ENCODE measurements at regions not wholly inside any gene's neighbourhood (a gene's known extent, or its start where the extent isn't known, plus 50 kb on each side); places are given as distances from the start of the nearest gene placed in this dataset.
A peak's percentile ranks its signal among the peaks of the same experiment; 100 is the strongest.
"Not testable (repeated sequence)": the region's sequence is repeated elsewhere in the genome, so short reads cannot be mapped to it uniquely, and the experiment has no call there.

GRCh38 chr7:68846811-68847325 is 751.4 kb upstream of the AUTS2 start:
- FAIRE-seq = no peak
- DNase-seq (ENCODE audit: insufficient read length, low spot score) = no peak
- TF ChIP-seq POLR2A (IDR thresholded peaks at IDR 0.05; ENCODE audit: low read depth, low read length) = no peak

GRCh38 chr7:68853254-68853653 is 745.0 kb upstream of the AUTS2 start:
- DNase-seq (ENCODE audit: insufficient read length, low spot score) = no peak
- no peak for TF ChIP-seq POLR2A (IDR thresholded peaks at IDR 0.05; ENCODE audit: low read depth, low read length)
- no peak for FAIRE-seq

GRCh38 chr7:68857571-68857970 is 740.7 kb upstream of the AUTS2 start:
- TF ChIP-seq POLR2A (IDR thresholded peaks at IDR 0.05; ENCODE audit: low read depth, low read length) = no peak
- DNase-seq (ENCODE audit: insufficient read length, low spot score) (no peak), FAIRE-seq (no peak)

GRCh38 chr7:68858497-68858896 is 739.8 kb upstream of the AUTS2 start:
- TF ChIP-seq POLR2A (IDR thresholded peaks at IDR 0.05; ENCODE audit: low read depth, low read length) = no peak
- DNase-seq (ENCODE audit: insufficient read length, low spot score) = no peak
- no peak for FAIRE-seq

GRCh38 chr7:68861171-68861570 is 737.1 kb upstream of the AUTS2 start:
- FAIRE-seq = no peak
- DNase-seq (ENCODE audit: insufficient read length, low spot score) = no peak
- TF ChIP-seq POLR2A (IDR thresholded peaks at IDR 0.05; ENCODE audit: low read depth, low read length) = no peak

- DNase-seq (ENCODE audit: insufficient read length, low spot score) (no peak), FAIRE-seq (no peak)
- no peak for TF ChIP-seq POLR2A (IDR thresholded peaks at IDR 0.05; ENCODE audit: low read depth, low read length)
These were observed 736.0 kb upstream of the AUTS2 start for GRCh38 chr7:68862261-68862660.

GRCh38 chr7:68862736-68863135 is 735.5 kb upstream of the AUTS2 start:
- FAIRE-seq (no peak), DNase-seq (ENCODE audit: insufficient read length, low spot score) (no peak)
- no peak for TF ChIP-seq POLR2A (IDR thresholded peaks at IDR 0.05; ENCODE audit: low read depth, low read length)

GRCh38 chr7:68865351-68866199 is 732.7 kb upstream of the AUTS2 start:
- FAIRE-seq (no peak), DNase-seq (ENCODE audit: insufficient read length, low spot score) (peak; percentile 26)
- no peak for TF ChIP-seq POLR2A (IDR thresholded peaks at IDR 0.05; ENCODE audit: low read depth, low read length)

GRCh38 chr7:68866200-68866570 is 732.1 kb upstream of the AUTS2 start:
- TF ChIP-seq POLR2A (IDR thresholded peaks at IDR 0.05; ENCODE audit: low read depth, low read length) = no peak
- DNase-seq (ENCODE audit: insufficient read length, low spot score) = no peak
- FAIRE-seq = no peak

- FAIRE-seq; DNase-seq (ENCODE audit: insufficient read length, low spot score): not testable (repeated sequence)
These were observed 731.6 kb upstream of the AUTS2 start for GRCh38 chr7:68866721-68867120.

- DNase-seq (ENCODE audit: insufficient read length, low spot score) (no peak), FAIRE-seq (no peak)
- TF ChIP-seq POLR2A (IDR thresholded peaks at IDR 0.05; ENCODE audit: low read depth, low read length) = no peak
These were observed 729.3 kb upstream of the AUTS2 start for GRCh38 chr7:68868978-68869377.

GRCh38 chr7:68873616-68874015 is 724.7 kb upstream of the AUTS2 start:
- no peak for TF ChIP-seq POLR2A (IDR thresholded peaks at IDR 0.05; ENCODE audit: low read depth, low read length)
- FAIRE-seq (no peak), DNase-seq (ENCODE audit: insufficient read length, low spot score) (no peak)

GRCh38 chr7:68875857-68876256 is 722.4 kb upstream of the AUTS2 start:
- FAIRE-seq (no peak), DNase-seq (ENCODE audit: insufficient read length, low spot score) (no peak)
- no peak for TF ChIP-seq POLR2A (IDR thresholded peaks at IDR 0.05; ENCODE audit: low read depth, low read length)

- FAIRE-seq; DNase-seq (ENCODE audit: insufficient read length, low spot score): not testable (repeated sequence)
These were observed 711.2 kb upstream of the AUTS2 start for GRCh38 chr7:68887116-68887515.

- no peak for TF ChIP-seq POLR2A (IDR thresholded peaks at IDR 0.05; ENCODE audit: low read depth, low read length)
- no peak for DNase-seq (ENCODE audit: insufficient read length, low spot score)
- FAIRE-seq = no peak
These were observed 709.3 kb upstream of the AUTS2 start for GRCh38 chr7:68888971-68889385.

Measured in H54 (cell line).